DND-41 (cell line): ENCODE measurements at regions not wholly inside any gene's neighbourhood (a gene's known extent, or its start where the extent isn't known, plus 50 kb on each side); places are given as distances from the start of the nearest gene placed in this dataset.

ENCODE experiments used
- CTCF ChIP-seq: IDR thresholded peaks from 2 replicates; pipeline ENCODE4 v1.5.1; 2012; ENCODE audit warnings: borderline replicate concordance, low read length, moderate library complexity, mild to moderate bottlenecking; ENCODE audit not compliant: poor library complexity, severe bottlenecking; ENCODE audit errors: extremely low read depth
- EZH2 ChIP-seq: IDR thresholded peaks from 3 replicates; pipeline ENCODE4 v1.6.1; 2012; ENCODE audit warnings: borderline replicate concordance, low read depth, mild to moderate bottlenecking, moderate library complexity, low read length, inconsistent platforms; ENCODE audit not compliant: severe bottlenecking

- TF ChIP-seq EZH2 (no peak), CTCF (no peak)
Observed at GRCh38 chr5:118637947-118638670, 350.2 kb downstream of the DTWD2 start.
